ENCODE measurements at regions not wholly inside any gene's neighbourhood (a gene's known extent, or its start where the extent isn't known, plus 50 kb on each side); places are given as distances from the start of the nearest gene placed in this dataset.

GRCh38 chr2:198387677-198388076 lies 583.3 kb downstream of the PLCL1 start:
- DNase-seq, result no peak

GRCh38 chr2:198385856-198386255 lies 581.5 kb downstream of the PLCL1 start:
- DNase-seq, result no peak

GRCh38 chr2:198385326-198385725 lies 580.9 kb downstream of the PLCL1 start:
- DNase-seq, result no peak

- no peak for DNase-seq
Observed at GRCh38 chr2:198383392-198383791, 579.0 kb downstream of the PLCL1 start.

GRCh38 chr2:198382811-198383210 lies 578.4 kb downstream of the PLCL1 start:
- no peak for DNase-seq

GRCh38 chr2:198376677-198377076 lies 572.3 kb downstream of the PLCL1 start:
- DNase-seq, result no peak

GRCh38 chr2:198375083-198375410 lies 570.7 kb downstream of the PLCL1 start:
- DNase-seq, result no peak

- peak; percentile 56 for DNase-seq
Observed at GRCh38 chr2:198374375-198375082, 570.1 kb downstream of the PLCL1 start.

- DNase-seq, result no peak
Observed at GRCh38 chr2:198371921-198372543, 567.6 kb downstream of the PLCL1 start.

- no peak for DNase-seq
Observed at GRCh38 chr2:198371329-198371728, 566.9 kb downstream of the PLCL1 start.

GRCh38 chr2:198368089-198368488 lies 563.7 kb downstream of the PLCL1 start:
- DNase-seq, result no peak

- no peak for DNase-seq
Observed at GRCh38 chr2:198362740-198363139, 558.3 kb downstream of the PLCL1 start.

GRCh38 chr2:198359308-198359707 lies 554.9 kb downstream of the PLCL1 start:
- DNase-seq, result no peak

- DNase-seq, result no peak
Observed at GRCh38 chr2:198356157-198356556, 551.8 kb downstream of the PLCL1 start.

- DNase-seq, result no peak
Observed at GRCh38 chr2:198351647-198352046, 547.3 kb downstream of the PLCL1 start.

GRCh38 chr2:198347946-198348345 lies 543.6 kb downstream of the PLCL1 start:
- DNase-seq, result no peak

- DNase-seq, result no peak
Observed at GRCh38 chr2:198347349-198347748, 543.0 kb downstream of the PLCL1 start.

GRCh38 chr2:198343471-198343870 lies 539.1 kb downstream of the PLCL1 start:
- no peak for DNase-seq

GRCh38 chr2:198340846-198341245 lies 536.5 kb downstream of the PLCL1 start:
- no peak for DNase-seq

GRCh38 chr2:198339116-198339515 lies 534.7 kb downstream of the PLCL1 start:
- DNase-seq, result no peak

GRCh38 chr2:198337368-198337767 lies 533.0 kb downstream of the PLCL1 start:
- no peak for DNase-seq

- DNase-seq, result no peak
Observed at GRCh38 chr2:198328454-198328853, 524.1 kb downstream of the PLCL1 start.

GRCh38 chr2:198327526-198327925 lies 523.1 kb downstream of the PLCL1 start:
- no peak for DNase-seq

- no peak for DNase-seq
Observed at GRCh38 chr2:198326431-198326830, 522.0 kb downstream of the PLCL1 start.

GRCh38 chr2:198325359-198325758 lies 521.0 kb downstream of the PLCL1 start:
- DNase-seq, result no peak
